NCI-H128 (cell line): ENCODE measurements at regions not wholly inside any gene's neighbourhood (a gene's known extent, or its start where the extent isn't known, plus 50 kb on each side); places are given as distances from the start of the nearest gene placed in this dataset.

Source experiments
- DNase-seq: peaks from one replicate; lab custom pipeline; 2025; ENCODE audit not compliant: unreplicated experiment; lab: John Stamatoyannopoulos, UW

DNA sequence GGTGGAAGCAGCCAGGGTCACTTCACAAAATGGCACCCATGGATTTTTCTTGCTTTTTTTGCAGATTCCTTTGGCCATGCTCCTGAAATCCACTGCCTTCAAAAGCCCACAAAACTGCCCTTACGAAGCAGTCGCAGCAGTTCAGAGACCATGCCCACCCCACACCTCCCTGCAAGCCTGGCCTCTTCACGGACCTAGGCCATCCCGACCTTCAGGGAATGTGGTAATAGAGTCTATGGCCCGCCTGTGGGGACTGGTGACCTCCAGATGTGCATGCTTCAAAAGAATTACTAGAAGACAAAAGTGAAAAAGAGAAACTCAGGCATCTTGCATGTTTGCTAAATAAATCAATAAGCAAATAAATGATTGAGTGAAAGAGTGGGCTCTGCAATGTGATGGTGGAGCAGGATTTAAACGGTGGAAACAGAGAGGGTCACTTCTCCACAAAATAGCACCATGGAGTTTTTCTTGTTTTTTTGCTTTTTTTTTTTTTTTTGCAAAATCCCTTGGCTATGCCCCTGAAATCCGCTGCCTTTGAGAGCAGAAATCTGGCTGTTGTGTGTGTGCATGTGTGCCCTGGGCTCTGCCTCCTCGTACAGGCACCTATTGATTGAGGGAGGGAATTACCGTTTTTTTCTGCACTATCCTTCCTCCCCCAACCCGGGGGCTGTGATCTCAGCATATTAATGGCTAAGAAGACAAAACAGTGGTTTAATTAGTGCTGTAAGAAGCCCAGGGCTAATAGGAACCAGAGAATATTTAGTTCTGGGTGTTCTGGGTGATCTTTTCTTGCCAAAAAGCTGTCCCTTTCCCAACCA is 107.4 kb downstream of the PXDC1 start:
- DNase-seq: no peak

DNA sequence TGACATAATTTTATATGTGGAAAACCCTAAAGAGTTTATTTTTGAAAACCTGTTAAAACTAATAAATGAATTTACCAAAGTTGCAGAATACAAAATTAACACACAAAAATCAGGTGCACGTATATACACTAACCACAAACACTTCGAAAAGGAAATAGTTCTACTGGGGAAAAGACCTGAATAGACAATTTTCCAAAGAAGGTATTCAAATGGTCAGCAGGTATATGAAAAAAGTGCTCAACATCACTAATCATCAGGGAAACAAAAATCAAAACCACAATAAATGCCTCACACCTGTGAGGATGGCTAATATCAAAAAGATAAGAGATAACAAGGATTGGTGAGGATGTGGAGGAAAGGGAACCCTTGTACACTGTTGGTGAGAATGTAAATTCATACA is 110.6 kb downstream of the PXDC1 start:
- DNase-seq: no peak

DNA sequence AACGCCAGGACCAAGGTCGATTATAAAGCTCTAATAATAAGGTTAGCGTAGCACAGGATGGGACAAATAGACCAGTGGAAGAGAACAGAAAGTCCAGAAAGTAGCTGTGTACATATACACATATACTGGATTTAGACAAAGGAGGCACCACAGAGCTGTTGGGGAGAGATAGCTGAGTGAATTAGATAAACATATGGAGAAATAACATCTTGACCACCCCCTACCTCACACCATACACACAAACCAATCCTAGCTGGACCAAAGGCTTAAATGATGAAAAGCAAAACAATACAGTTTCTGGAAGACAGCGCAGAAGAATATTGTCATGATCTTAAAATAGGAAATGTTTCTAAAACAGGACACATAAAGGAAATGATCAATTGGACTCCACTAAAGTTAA is 112.9 kb downstream of the PXDC1 start:
- no peak for DNase-seq

DNA sequence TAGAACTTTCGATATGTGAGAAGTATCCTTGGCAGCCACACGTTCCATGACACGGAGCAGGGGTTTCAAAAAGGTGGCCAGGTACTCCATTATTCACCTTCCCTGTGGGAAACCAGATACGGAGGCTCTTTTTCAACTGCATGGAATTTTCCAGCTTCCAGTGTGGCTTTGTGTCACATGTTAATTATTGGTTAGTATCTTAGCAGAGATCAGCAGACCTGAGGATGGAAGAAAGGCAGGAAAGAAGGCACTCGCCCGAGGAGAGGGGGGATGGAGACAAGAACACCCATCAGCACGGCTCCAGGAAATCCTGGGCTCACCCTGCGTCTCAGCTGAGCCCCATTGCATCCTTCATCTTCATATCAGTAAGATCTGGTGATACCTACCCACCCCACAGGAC is 115.5 kb downstream of the PXDC1 start:
- no peak for DNase-seq

DNA sequence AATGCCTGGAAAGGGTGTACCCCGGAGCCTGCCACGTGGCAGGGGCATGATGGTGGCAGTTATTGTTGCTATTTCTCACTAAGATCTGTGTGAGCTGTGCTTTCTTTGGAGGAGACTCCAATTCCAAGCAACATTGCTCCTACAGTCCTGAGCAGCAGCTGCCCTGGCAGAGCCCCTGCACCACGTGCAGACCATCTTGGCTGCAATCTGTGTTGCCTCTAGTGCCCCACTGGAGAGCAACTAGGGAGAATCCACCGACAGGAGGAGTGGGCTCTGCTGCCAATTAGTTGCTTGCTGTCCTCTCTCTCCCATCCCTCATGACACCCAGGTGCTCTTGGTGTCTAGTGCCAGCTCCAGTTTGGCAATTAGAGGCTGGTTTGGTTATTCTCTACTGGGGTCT is 116.0 kb downstream of the PXDC1 start:
- no peak for DNase-seq

DNA sequence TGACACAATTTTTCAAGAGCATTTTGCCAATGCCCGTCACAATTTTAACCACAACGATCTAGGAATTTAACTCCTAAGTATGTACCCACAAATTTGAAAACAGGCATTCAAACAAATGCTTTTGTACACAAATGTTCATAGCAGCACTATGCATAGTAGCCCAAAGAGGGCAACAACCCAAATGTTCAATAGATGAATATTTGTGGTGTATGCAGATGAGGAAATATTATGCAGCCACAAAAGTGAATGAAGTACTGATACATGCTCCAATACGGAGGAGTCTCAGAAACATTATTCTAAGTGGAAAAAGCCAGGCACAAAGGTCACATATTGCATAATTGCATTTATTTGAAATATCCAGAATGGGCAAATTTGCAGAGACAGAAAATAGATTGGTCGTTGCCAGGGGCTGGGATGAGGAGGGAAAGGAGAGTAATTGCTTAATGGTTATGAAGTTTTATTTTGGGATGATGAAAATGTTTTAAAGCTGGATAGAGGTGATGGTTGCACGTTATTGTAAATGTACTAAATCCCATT is 117.2 kb downstream of the PXDC1 start:
- no peak for DNase-seq

DNA sequence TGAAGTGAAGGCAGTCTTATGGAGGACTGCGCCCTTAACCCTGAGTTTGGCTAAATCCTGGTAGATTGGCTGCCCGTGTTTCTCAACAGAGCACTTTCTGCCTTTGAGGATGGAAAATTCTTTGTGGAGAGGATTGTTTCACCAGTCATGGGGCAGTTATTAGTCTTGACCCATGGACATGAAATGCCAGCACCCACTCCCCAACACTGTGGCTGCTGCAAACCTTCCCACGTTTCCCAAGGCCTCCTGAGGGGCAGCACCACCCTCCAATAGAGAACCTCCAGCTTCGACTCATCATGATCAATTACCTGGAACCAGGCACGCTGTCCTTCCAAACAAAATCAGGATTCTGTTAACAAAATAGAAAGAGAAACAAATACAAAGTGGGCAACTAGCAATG is 117.8 kb downstream of the PXDC1 start:
- no peak for DNase-seq

DNA sequence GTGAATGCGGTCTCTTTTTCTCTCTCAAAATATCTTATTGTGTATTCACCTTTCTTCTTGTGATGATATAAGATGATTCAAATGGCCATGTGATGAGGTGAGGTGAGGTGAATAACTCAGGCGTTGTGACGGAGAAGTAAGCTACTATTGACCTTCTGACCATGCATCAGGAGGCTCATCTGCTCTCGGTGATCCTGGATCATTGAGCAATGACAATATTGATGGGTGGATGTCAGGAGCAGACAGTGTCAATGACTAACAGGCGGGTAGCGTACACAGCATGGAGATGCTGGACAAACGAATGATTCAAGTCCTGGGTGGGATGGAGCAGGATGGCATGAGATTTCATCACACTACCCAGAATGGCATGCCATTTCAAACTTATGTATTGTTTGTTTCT is 119.6 kb downstream of the PXDC1 start:
- DNase-seq: no peak

DNA sequence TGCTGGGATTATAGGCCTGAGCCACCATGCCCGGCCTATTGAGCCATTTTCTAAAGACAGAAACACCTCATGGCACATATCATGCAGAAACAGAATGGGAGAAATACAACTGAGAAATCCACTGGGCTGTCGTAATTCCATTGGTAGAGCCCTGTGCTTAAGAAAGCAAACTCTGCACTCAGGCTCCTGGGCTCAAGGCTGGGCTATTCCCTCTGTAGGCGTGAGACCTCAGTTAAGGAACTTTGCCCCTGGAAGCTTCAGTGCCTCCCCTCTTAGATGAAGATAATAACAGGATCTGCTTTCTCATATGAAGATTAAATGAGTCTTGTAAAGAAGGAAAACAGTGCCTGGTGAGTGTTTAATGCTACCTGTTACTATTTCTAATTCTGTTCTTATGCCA is 120.3 kb downstream of the PXDC1 start:
- DNase-seq: no peak

DNA sequence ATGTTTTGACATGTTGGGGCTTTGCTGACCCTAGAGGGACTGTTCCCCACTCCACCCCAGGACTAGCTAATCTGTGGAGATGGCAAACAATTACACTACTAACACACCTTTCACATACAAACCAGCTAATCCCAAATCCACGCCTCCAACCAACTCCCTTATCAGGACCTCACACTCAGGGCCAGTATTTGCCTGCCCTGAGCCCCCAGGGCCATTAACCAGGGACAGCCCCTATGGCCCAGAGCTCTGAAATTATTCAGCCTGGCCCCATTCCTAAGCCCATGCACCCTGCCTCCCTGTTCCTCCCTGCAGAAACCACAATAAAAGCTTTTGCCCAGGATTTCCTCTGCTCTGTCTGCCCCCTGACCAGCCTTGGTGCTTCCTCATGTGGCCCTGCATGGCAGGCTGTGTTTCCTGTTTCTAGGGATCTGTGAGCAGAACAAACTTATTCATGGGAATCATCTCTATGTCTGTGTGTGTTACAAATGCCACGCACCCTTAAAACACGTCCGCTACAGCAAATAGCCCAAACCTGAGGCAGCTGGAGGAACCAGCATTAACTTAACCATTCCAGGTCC is 121.2 kb downstream of the PXDC1 start:
- no peak for DNase-seq

DNA sequence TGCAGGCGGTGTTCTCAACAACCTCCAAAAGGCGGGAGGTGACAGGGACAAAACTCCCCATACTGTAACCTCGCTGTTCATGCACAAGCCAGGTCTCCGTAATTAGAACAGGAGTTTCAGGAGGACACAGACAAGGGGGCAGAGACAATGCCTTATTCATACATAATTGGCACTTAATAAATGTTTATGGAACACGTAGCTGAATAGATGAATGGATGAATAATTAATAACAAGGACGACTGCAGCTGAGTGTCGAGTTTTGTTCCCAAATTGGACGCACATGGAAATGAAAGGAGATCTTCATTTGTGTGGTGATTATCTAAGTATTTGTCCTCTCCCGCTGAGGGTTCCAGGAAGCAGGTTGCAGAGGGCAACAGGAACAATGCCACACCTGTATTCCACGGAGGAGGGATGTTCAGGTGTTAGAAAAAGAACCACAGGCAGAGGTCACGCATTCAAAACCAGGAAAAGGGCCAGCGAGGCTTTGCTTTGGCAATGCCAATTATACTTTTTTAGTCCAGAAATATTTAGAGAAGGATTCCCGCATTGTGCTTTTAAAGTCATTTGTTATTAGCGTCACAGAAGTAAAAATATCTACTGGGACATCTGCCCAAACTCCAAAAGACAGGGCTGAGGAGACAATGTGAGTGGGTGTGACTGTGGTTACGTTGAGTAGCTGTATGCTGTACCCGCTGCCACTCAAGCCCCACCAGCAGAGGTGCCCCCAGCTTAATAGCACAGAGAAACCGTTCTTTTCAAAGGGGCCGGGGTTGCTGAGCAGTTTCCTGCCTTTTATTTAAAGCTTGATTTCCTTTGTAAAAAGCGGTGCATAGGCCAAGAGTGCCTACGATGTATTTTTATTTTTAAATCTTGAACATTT is 123.3 kb downstream of the PXDC1 start:
- DNase-seq: no peak

DNA sequence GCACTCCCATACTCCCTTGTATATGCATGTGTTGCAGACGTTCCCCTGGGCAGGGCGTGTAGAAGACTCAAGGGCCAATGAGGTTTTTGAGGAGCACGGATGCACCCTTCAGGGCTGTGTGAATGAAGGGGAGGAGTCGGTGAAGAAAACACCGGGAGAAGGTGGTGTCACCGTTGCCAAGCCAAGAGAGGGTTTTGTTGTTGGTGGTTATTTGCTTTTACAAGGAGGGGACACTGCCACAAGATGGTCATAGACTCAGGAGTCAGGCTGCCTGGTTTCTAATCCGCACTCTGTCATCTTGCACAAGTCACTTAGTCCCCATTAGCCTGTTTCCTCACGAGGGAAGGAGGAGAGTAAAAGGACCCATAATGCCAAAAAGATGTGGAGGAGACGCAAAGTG is 124.0 kb downstream of the PXDC1 start:
- DNase-seq: no peak

DNA sequence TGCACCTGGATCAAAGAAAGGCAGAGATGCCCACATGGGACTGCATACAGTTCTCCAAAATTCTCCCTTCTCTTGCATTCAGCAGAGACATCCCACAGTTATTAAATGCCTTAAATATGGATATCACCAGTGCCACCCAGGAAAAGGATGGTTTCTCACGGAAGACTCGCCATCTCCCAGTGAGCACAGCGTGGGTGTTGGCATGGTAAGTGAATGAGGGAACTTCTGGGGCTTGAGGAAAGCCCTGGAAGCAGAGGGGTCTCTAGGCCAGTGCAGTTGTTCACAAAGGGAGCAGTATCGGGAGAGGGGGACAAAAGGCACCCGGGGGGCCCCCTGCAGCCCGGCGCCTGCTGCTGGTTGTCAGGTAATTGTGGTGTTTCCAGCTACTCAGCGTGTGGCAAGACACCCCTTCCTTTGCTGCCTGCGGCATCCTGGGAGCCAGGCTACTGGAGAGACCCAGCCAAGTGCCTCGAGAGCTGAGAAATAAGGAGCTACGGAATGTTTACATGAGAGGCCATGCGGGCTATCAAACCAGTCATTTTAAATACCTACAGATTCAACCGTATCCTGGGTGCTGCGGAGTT is 125.4 kb downstream of the PXDC1 start:
- DNase-seq: no peak

DNA sequence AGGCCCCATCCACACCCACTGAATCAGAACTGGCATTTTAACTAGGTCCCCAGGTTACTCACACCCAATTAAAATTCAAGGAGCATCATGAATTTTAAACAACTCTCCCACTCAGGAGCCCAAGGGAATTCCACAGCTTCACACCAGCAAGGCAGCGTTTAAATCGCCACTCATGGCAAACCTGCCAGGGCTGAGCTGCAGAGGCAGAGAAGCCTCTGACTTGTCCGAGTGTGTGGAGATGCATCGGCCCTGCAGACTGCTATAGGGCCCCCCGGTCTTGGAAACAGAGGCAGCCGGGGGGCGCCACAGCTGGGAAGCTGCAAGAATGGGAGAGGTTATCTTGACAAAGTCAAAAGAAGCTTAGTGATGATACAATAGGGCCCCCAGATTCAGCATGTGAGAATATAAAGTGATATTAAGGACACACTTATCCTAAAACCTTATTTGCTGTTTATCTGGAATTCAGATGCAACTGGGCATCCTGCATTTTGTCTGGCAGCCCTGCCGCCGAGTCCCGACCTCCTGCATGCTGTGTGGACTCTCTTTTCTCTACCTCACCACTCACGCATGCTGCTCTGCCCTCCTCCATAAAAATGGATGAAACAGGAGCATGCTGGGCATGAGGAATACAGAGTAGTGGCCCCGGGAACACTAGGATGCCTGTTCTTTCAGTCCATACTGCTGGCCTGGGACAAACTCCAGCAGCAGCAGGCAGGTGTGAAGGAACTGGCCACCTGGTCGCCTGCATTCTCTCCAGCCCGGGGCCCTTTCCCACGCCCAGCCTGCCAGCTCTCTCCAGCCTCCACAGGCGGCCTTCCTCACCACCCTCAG is 126.1 kb downstream of the PXDC1 start:
- DNase-seq: no peak

DNA sequence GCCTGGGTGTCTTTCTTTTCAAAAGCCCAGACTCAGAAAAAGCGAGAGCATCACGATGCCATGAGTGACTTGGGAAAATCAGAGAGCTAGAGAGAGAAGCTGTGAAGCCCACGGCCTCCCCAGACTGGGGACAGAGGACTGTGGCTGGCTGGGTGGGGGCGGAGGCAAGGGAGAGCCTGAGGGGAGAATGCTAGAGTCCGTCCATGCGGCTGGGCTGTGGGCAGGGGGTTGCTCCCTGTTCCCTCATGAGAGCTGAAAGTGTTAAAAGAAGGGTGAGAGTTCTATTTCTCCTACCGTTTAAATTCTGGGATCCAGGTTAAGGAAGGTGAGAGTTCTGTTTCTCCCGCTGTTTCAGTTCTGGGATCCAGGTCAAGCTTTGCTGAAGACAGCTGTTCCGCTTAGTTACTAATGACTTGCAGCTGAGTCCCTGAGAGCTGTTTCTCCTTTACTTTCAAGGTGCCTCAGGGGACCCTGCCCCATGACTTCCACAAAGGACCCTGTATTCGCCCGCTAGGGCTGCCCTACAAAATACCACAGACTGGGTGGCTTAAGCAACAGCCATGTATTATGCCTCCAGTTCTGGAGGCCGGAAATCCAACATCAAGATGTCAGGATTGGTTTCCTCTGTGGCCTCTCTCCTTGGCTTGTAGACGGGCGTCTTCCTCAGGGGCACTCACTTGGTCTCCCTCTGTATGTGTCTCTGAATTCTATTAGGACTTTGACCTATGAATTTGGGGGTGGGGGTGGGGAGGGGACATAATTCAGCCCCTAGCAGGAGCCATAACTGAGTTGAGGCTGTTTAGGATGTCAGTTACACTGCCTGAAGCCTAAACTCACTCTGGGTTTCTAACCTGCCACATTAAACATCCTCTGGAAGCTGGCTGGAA is 127.0 kb downstream of the PXDC1 start:
- no peak for DNase-seq

DNA sequence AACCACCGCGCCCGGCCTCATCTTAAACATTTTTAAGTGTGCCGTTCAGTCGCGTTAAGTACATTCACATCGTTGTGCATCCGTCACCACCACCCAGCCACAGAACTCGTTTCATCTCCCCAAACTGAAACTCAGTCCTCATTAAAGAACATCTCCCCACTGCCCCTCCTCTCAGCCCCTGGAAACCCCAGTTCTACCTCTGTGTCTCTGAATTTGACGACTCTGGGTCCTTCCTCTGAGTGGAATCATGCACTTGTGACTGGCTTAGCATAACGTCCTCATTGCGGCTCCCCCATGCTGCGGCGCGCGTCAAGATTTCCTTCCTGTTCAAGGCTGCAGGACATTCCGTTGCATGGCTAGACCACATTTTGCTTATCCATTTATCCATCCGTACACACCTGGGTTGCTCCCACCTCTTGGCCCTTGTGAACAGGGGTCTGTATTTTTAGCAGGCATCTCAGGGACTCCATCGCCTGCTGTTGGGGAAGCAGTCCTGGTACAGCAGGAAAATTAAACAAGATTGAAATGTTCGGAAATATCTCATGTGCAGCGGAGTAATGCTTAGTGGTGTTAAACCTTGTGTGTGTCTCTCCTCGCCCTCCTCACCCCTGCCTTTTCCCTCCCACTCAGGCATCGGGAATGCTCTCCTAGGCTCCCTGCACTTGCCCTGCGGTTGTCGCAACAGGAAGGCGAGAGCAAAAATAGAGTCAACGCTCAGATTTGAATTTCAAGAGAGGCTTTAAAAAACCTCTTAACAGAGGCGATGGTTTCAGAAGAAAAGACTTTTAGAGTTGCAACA is 127.9 kb downstream of the PXDC1 start:
- no peak for DNase-seq

DNA sequence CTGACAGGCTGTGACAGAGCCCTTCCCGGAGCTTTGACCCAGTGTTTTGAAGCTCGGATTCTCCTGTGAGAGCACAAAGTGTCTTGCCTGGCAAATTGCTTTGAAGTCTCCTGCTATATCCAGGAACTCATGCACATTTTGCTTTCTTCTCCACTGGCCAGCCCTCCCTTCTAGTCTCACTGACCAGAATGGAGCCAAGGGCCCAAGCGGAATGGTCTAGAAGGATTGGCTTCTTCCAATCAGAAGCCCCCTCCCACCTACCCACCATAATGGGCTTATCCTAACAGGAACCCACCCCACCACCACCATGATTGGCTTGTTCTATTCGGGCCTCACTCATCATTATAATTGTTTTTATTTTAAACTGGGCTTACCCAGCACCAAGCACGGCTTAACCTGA is 130.1 kb downstream of the PXDC1 start:
- no peak for DNase-seq

DNA sequence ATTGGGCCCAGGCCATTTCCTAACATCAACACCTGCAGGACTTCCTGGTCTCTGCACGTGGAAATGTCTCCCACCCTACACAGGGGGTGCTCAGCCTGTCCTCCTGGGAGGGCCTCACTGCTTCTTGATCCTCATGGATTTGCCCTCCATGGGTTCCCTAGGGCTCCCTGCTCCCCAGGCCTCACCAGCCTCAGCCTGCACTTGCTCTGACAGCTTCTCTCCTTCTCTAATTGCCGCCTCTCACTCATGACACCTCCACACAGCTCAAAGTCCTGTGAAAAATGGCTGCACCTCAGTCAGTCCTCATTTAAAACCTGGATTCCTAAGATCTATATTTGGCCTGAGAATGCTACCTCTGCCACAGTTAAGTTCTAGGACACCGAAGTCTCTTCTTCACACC is 130.6 kb downstream of the PXDC1 start:
- no peak for DNase-seq

DNA sequence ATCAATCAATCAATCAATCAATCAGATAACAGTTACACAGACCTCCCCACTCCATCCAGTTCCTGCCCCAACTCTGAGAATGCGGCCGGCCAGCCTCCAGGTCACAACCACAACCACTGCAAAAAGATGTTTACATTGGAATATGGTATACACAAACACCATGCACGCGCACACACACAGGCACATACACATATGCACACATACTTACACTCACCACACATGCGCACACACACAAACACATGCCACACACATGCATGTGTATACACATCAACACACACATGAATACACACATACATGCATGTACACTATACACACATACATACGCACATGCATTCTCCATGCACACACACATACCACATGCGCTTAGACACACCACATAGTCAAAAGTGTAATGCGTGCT is 131.1 kb downstream of the PXDC1 start:
- DNase-seq: no peak
